Inflammatory macrophage (primary cell): ENCODE measurements at regions not wholly inside any gene's neighbourhood (a gene's known extent, or its start where the extent isn't known, plus 50 kb on each side); places are given as distances from the start of the nearest gene placed in this dataset.

ENCODE experiments used
- DNase-seq, 2 donors: peaks; one replicate each; pipeline ENCODE4 v3.0.0-alpha.2; 2020 to 2022

DNA sequence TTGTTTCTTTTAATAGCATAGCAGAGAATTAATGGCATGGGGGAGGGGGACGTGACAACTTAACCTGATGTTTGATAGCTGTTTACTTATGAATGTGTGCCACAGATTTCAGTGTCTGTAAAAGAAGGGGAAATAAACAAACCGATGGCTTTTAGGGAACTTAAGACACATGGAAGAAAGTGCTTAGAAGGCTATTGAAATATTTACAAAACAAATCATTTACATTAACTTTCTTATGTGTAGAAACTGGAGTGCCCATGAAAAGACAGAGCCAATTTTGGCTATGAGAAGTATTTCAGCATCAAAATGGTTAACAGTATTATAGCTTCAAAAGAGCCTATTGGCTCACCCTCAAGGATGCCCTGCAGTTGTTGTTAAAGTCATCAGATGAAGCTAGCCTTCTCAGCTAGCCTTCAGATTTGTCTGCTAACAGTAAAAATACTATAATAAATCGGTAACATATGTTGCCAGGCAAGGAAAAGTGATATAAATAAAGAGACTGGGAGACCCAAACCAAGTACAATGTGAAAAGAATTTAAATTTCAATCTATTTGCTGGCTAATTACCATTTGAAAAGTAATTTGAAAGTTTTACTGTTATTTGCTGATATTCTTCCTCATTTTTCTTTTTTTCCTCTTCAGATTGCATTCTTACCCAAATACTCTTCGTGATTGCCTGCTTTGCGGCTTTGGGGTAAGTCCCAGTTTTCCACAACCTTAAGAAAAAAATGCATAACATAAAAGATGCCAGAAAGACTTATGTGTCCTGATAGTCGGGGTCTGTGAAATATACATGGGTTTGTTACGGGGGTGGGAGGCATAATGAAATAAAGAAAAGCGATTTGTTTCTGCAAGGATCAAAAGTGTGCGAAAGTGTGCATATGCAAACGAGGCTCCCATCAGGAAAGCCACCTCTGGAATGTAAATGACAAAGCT is 256.4 kb downstream of the MEIS1 start:
- DNase-seq: no peak

DNA sequence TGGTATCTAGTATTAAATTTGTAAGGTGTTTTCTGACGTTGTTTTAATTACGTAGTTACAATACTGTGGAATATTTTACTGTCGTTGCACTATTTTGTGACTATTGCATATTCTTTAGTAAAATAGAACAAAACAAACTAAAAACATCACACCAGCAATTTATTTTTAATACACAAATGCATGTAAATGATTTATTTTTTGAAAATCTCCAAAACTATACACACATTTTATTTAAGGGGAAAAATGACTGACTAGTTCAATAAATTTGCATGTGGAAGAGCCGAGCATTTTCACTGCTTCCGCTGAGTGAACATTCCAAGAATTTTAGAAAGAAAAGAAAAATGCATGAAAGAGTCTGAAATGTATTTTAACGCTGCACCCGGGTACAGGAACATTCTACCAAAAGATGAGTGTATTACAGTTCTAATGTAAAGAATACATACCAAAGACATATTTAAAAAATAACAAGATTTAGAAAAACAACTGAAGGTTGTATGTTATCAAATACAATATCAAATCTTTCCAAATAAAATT is 257.7 kb downstream of the MEIS1 start:
- DNase-seq: no peak

DNA sequence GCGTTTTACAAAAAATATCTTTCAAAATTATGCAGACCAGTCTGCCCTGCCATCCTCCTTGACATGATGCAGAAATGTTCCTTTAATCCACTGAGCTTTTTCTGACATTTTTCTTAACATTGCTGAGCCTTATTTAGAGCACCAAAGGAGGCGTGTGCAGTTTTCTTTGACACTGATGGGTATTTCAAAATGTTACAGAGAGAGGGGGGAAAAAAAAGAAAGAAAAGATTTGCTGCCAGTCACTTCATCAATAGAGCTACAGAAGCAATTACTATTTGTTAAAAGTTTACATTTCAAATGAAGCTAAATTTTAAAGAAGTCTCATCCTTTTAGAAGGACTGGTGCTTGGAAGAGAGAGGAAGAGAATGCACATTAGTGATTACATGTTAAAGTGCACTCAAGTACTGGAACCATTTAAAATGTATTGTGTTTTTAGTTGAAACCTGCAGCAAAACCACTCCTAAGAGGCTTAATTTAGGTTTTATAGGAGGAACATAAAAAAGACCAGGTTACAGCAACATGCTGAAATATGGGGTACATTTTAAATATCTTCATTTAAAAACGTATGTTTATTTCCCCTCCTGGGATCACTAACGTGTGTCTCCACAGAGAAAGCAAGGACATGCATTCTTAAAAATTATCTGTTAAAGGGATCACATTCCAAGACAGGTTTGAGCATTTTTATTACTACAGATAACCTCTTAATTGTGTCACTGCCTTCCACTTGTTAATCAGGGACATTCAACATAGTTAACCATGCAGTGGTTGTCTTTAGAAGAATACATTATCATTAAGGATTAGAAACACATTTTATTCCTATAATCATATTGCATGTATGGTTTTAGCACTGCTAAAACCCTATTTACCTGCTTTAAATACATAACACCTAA is 258.4 kb downstream of the MEIS1 start:
- DNase-seq: no peak

DNA sequence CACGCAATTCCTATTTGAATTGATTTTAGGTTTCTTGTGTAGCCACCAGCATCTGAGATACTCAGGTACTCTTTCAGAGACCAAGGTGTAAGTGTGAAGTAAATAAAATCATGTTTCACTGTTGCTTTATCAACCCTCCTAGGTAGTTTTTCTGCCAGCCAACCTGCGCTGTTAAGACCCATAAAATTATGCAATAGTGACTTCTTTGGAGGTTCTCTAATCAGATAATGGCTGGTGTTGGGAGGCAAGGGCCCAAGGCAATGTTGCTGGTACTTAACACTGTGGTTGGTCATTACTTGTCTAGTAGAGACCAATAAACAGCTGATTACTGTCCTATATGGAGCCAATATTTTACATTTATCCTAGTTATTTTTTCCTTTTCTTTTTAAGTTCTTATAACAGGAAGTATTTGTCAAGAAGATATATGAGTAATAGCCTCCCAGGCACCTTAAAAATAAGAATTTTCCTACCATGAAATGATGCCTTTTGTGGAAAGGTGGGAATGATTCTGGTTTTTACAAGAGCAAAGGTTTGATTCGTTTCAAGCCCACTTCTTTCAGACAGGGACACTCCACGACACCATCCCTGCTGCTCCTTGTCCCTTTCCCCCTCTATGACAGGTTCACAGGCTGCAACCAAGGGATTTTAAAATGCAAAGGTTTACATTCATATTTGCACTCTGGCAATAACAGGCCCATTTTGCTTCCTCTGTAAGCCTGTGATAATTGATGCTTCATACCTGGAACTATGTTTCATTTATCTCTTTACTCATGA is 259.3 kb downstream of the MEIS1 start:
- no peak for DNase-seq

DNA sequence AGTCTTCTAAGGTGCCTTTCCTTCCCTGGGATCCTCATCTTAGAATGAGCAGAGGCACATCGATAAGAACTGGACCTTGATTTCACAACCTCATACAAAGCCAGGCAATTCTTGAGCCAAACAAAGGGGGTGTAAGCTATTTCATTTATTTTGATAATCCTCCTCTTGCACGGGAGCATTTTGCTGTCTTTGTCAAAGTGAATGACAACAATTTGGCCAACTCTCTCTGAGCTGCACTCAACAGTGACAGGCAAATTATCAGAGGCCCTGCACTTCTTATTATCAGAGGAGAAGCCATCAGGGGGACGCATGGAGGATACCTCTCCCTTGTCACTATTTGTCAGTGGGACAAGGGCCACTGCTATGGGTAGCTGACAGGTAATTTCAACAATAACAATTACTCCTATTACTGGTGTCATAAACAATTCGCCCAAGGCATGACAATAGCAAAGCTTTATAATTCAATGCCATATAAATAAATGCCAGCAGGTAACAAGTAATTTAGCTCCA is 260.4 kb downstream of the MEIS1 start:
- no peak for DNase-seq

DNA sequence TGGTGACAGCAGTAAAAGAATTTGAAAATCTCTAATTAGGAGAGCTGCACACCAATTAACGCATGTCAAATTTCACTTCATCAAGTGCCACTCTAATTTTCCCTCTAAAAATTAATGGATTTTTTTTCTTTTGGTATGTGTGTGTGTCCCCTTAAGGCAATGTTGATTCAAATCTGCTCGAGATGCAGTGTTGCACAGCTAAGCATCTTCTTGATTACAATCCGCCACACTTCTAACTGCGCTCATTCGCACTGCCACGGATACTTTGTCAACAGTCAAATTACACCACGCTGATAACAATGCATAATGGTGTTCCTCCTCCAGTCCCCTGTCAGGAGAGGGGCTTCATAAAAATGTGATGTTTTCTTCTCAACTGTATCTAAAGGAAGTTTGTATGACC is 261.4 kb downstream of the MEIS1 start:
- no peak for DNase-seq

DNA sequence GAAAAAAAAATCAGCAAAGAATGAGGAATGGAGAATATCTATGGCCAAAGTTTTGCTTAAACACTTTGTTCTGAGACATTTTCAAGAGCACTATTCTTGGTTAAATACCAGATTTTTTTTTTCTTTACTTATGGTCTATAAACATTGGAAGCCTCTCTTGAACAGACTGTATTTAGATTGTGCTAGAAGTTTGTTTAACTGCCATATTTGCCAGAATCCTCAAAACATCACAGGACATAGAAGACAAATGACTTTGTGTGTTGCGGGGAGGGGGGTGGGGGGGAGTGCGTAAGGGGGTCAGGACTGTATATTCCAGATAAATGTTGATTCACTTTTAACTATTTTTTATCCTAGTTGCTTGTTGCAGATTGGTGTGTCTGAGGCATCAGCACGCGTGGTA is 262.0 kb downstream of the MEIS1 start:
- DNase-seq: no peak

DNA sequence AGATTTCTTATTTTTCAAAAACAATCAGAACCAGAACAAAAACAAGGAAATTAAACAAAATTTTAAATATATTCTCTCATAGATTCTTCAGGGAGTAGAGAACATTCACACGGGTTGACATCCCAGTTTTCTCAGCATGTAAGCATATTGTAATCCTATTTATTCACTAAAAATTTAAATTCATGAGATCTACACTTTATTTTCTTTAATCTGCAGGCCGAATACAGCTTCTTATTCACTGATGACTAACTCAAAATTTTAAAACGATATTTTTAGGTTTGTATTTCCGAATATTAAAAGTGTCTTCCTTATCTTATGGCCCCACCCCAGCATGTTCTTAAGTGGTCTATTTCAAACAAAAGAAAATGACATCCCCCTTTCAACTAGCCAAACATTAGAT is 262.4 kb downstream of the MEIS1 start:
- DNase-seq: no peak

DNA sequence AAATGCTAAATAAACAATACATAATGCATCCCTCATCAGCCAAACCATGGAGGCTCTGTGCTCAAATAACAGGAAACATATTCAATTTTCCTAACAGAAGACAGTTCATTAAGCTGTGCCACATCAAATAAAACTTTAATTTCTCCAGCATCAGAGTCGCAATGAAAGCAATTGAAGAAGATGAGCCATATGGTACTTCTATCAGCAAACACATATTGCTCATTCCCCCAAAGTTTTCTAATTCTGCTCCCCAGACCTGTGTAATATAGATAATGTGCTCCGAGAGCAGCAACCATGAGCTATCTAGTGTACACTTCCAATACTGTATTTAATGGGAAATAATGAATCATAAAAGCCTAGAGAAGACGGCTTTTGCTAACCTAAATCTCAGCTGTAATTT is 263.2 kb downstream of the MEIS1 start:
- DNase-seq: no peak

DNA sequence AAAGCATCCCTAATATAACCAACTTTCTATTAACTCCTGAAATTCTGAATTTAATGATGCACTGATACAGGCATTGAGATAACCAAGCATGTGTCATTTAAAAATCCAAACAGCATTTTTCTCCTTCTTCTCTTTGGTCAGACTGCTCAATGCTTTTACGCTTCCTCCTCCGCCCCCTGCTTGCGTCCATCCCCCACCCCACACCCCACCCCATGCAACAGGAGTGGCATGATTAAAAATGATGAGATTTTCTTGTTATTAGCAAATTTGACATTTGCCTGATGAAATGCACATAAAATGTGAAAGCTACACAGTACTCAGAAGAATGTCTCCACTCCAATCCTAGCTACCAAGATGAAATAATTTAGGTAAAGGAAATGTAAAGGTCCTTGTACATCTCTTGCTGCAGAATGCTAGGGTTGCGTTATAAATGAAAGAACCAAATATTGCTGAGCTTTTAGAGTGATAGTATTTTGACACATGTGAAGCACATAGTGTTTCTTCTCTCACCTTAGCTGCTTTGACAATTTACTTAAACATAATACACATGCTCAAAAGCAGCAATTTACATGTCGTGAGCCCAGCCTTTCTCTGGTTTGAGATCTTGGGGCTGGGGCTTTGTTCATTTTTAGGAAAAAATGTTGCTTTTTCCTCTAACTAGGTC is 263.8 kb downstream of the MEIS1 start:
- no peak for DNase-seq

DNA sequence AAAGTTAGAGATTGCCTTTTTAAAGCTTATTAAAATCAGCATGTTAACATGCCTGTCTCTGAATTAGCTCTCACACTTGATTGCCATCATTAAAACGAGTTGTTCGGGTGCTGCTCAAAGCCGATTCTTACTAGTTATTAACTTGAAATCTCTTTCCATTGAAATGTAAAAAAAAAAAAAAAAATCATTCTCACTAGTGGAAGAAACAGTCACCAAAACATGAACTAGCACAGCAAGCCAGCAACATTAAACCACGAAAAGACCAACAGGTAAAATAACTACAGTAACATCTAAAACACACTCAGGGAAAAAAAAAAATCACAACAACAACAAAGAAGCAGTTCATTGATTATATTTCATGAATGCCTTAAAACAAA is 264.5 kb downstream of the MEIS1 start:
- DNase-seq: no peak

DNA sequence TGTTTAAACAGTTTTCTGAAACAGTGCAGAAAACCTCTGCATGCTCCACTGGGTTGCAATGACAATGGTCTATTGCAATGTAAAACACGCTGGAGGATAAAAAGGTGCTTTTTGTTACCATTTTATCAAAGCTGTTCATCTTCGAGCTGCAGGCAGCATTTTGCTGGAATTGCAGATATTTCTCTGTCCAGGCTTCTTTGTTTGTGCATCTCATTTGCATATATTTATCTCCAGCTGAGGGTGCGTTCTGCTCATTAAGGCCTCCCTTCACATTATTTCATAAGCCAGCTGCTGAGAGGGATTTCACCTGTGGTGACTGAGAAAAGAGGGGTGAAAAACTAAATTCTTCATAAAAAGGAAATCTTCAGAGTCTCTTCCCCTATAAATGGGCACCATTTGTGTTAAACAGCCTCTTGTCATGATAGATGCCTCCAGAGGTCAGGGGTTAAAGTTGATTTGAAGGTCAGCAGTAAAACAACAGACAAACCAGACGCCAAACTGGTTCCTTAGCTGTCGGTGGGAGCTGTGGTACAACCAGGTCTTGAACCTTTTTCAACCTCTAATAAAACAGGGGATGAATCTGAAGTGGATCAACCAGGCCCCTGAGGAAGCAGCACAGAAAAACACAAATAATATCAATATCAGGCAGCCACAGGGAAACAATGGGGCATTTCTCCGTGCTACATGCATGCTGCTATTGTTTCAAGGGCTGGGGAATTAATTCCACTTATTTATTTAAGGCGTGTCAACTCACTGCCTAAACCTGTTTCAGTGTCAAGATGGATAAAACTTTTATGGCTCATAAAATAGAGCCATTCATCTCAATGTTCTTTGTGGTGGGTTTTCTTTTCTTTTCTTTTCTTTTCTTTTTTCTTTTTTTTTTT is 265.1 kb downstream of the MEIS1 start:
- DNase-seq: no peak

DNA sequence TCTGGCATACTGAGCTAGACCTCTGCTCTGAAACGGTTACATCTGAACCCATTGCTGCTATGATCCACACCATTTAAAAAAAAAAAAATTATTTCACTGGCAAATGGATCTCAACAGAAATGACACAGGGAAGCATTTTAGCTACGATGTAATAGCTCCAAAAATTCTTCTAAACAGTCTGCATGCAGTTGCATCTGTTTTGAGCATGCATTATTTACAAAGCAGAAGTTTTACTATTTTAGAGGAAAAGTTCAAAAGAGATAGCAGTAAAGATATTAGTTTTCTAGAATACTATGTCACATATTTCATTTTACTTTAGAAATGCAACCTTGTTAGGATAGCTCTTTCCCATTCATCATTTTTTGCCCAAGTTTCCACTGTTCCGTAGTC is 265.7 kb downstream of the MEIS1 start:
- DNase-seq: no peak

DNA sequence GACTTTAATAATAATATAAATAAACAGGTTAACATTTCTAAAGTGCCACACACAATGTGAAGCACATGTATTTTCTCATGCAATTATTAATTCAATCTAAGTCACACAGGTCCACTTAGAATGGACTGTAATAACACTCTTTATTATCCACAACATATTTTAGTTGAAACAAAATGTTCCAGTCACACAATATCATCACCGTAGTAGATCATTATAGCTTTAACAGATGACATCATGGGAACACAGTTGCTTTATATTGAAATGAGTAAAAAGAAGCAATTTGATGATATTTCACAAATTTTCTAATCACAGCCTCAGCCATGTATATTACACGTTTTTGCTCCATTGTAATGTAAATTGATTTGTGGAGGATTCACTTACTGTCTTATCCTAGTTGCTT is 266.3 kb downstream of the MEIS1 start:
- no peak for DNase-seq

DNA sequence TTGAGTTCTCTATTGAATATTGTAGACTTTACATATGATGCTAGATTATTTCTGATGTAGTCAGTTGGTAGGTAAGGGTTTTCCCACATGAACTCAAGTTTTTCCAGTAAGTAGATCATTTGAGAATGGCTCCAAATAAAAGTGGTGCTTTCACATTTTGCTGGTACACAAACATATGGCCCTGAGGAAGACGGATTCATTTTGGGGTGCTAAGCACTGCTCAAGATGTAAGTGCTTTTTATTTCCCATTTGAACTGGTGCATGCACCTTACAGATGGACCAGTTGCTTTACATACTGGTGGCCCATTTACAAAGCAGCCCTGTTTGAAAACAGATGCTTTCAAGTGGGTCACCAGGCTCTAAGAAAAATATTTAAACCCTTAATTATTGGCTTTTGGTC is 266.7 kb downstream of the MEIS1 start:
- DNase-seq: no peak

DNA sequence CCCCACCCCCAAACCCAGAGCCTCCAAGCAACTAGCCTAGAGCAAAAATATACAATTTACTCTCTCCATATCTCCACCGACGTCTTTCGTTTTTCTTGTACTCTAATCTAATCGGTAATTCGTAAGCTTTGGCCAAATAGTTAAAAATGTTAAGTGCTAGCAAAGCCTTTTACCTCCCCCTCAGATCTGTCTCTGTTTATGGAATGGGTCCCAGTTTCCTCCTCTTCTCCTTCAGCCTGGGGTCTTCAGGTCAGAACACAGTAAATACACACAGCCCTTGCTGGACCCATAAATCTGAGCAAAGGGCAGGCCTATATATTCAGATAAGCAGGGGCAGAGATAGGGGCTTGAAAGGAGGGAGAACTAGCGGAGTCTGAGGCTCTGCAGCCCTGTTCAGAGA is 267.4 kb downstream of the MEIS1 start:
- DNase-seq: no peak

DNA sequence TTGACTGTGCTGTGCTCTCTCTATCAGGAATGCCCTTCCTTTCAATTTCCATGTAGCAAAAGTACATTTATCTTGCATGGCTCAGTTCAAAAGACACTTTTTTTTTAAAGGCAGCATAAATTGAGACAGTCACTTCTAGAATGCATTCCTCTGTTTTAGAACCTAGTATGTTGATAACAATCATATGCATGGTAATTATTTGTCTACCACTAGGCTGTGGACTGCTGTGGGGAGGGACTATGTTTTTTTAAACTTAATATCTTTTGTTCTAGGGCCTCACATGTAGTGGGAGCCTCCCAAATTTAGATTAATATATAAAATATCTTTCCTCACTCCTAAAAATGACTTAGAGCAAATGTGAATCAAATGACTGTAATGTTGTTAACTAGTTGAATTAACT is 269.9 kb downstream of the MEIS1 start:
- no peak for DNase-seq

DNA sequence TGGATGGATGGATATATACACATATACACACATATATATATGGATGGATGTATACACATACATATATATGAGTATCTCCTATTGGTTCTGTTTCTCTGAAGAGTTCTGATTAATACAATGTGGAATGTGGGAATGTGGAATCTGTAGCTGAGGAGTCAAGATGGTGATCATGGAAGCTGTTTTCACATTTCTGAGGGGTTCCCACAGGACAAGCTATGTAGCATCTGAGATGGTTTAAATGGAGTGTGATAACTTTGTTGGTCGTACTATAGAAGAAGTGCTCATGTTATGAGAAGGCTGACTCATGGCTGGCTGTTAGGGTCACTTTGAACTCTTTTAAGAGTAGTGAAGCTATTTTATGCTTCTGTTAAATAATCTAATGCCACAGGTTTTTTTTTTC is 279.7 kb downstream of the MEIS1 start:
- no peak for DNase-seq

DNA sequence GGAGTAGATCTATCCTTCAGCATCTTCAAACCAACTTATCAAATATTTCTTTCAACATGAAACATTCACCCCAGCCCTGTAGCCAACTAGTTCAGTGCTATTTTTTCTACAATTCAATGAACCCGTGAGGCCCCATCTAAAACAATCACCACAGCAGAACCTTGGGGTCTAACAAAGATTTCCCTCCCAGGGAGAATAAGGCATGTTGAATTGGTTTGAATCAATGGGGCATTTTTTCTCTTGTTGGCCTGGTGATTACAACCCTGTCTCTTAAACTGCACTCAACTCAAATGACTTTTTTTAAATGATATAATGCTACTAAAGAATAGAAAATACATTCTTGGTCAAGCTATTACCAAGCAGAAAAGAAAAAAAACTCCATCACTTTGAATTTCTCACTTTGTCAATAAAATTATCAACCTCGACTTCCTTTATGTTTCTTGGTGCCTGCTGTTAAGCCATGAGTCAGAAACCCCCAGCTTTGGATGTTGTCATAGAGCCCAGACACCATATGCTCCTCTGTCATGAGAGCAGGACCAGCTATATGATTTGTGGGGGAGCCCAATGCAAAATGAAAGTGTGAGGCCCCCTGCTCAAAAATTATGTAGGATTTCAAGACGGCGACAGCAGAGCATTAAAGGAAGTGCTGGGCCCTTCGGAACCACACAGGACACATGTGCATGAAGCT is 282.4 kb downstream of the MEIS1 start:
- DNase-seq: no peak

DNA sequence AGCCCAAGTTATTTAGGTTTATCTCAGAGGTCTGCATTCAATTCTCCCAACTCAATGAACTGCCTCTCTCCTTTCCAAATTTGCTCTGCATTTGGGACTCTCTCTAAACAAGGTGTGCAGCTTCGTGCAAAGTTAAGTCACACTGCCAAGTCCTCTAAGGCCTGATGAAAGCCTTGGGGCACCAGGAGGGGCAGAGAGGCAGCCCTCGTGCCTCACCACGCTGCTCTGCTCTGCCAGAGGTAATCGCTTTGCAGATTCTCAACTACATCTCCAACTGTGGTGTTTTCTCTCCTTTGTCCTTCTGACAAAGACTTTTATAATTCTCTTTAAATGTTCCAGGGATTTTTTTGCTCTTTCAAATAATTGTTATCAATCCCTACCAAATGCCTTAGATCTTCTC is 283.0 kb downstream of the MEIS1 start:
- DNase-seq: no peak
